ENCODE measurements at regions not wholly inside any gene's neighbourhood (a gene's known extent, or its start where the extent isn't known, plus 50 kb on each side); places are given as distances from the start of the nearest gene placed in this dataset.
"Not testable (repeated sequence)": the region's sequence is repeated elsewhere in the genome, so short reads cannot be mapped to it uniquely, and the experiment has no call there.

GRCh38 chr1:148357037-148357436 is 126.1 kb downstream of the PPIAL4G start:
- no peak for DNase-seq (ENCODE audit: low read depth in 2 of 2)

- no peak for DNase-seq (ENCODE audit: low read depth in 2 of 2)
Observed at GRCh38 chr1:148355976-148356375, 127.1 kb downstream of the PPIAL4G start.

GRCh38 chr1:148354913-148355308 is 128.2 kb downstream of the PPIAL4G start:
- no peak for DNase-seq (ENCODE audit: low read depth in 2 of 2)

GRCh38 chr1:148354284-148354912 is 128.7 kb downstream of the PPIAL4G start:
- no peak for DNase-seq (ENCODE audit: low read depth in 2 of 2)

- peak in 1 of 2 experiments; percentile 27 for DNase-seq (ENCODE audit: low read depth in 2 of 2)
Observed at GRCh38 chr1:148353461-148354283, 129.4 kb downstream of the PPIAL4G start.

GRCh38 chr1:148352470-148353053 is 130.5 kb downstream of the PPIAL4G start:
- no peak for DNase-seq (ENCODE audit: low read depth in 2 of 2)

GRCh38 chr1:148347781-148348180 is 135.3 kb downstream of the PPIAL4G start:
- DNase-seq (ENCODE audit: low read depth in 2 of 2), result no peak

GRCh38 chr1:148345659-148346151 is 137.4 kb downstream of the PPIAL4G start:
- DNase-seq (ENCODE audit: low read depth in 2 of 2), result not testable (repeated sequence)

GRCh38 chr1:148344651-148345050 is 138.5 kb downstream of the PPIAL4G start:
- DNase-seq (ENCODE audit: low read depth in 2 of 2), result not testable (repeated sequence)

GRCh38 chr1:148341729-148342128 is 141.4 kb downstream of the PPIAL4G start:
- not testable (repeated sequence) for DNase-seq (ENCODE audit: low read depth in 2 of 2)

- not testable (repeated sequence) for DNase-seq (ENCODE audit: low read depth in 2 of 2)
Observed at GRCh38 chr1:148336121-148336918, 146.8 kb downstream of the PPIAL4G start.

- DNase-seq (ENCODE audit: low read depth in 2 of 2), result peak; percentile 72 to 80
Observed at GRCh38 chr1:148334339-148335130, 148.6 kb downstream of the PPIAL4G start.

- no peak for DNase-seq (ENCODE audit: low read depth in 2 of 2)
Observed at GRCh38 chr1:148333875-148334338, 149.2 kb downstream of the PPIAL4G start.

GRCh38 chr1:148328884-148329283 is 154.2 kb downstream of the PPIAL4G start:
- DNase-seq (ENCODE audit: low read depth in 2 of 2), result no peak

GRCh38 chr1:148325031-148325430 is 158.1 kb downstream of the PPIAL4G start:
- not testable (repeated sequence) for DNase-seq (ENCODE audit: low read depth in 2 of 2)

GRCh38 chr1:148324465-148324864 is 158.6 kb downstream of the PPIAL4G start:
- not testable (repeated sequence) for DNase-seq (ENCODE audit: low read depth in 2 of 2)

GRCh38 chr1:148320079-148320478 is 163.0 kb downstream of the PPIAL4G start:
- DNase-seq (ENCODE audit: low read depth in 2 of 2), result not testable (repeated sequence)

GRCh38 chr1:148318904-148319242 is 164.2 kb downstream of the PPIAL4G start:
- DNase-seq (ENCODE audit: low read depth in 2 of 2), result no peak

- DNase-seq (ENCODE audit: low read depth in 2 of 2), result no peak
Observed at GRCh38 chr1:148318123-148318903, 164.8 kb downstream of the PPIAL4G start.

All from fibroblast of skin of left quadriceps (primary cell).